HUES64 (cell line): ENCODE measurements at regions not wholly inside any gene's neighbourhood (a gene's known extent, or its start where the extent isn't known, plus 50 kb on each side); places are given as distances from the start of the nearest gene placed in this dataset.

Source experiments
- H3K27ac ChIP-seq: 2 replicates; pipeline ENCODE4 v1.7.0; 2013; ENCODE audit warnings: low read depth, low read length, inconsistent platforms
- H3K27me3 ChIP-seq: 2 replicates; pipeline ENCODE4 v1.6.1; 2013; ENCODE audit warnings: mild to moderate bottlenecking, low read length; ENCODE audit not compliant: insufficient read depth
- H3K36me3 ChIP-seq: 2 replicates; pipeline ENCODE4 v1.6.1; 2013; ENCODE audit warnings: mild to moderate bottlenecking, low read length; ENCODE audit not compliant: insufficient read depth
- H3K4me1 ChIP-seq: 2 replicates; pipeline ENCODE4 v1.6.1; 2013; ENCODE audit warnings: mild to moderate bottlenecking, low read length, moderate library complexity; ENCODE audit not compliant: insufficient read depth
- H3K4me3 ChIP-seq: 2 replicates; pipeline ENCODE4 v1.5.1; 2013; ENCODE audit warnings: mild to moderate bottlenecking, low read length, moderate library complexity
- H3K9ac ChIP-seq: 2 replicates; pipeline ENCODE4 v1.6.1; 2013; ENCODE audit warnings: mild to moderate bottlenecking, low read depth, low read length
- H3K9me3 ChIP-seq: 2 replicates; pipeline ENCODE4 v1.6.1; 2013; ENCODE audit warnings: low read depth, low read length; ENCODE audit not compliant: insufficient read depth
- WGBS: fragments of 150-250, 120-280 bp; methylation state at CpG from one replicate; pipeline ENCODE4 v1.1.7; 2013; ENCODE audit warnings: missing lambda C conversion rate; 5-methylcytosine and 5-hydroxymethylcytosine counted together

- Histone ChIP-seq H3K27ac (no peak overlapping the region), H3K4me3 (no peak overlapping the region), H3K27me3 (no peaks in the 10 kb centered on the region), H3K9ac (no peak overlapping the region), H3K36me3 (no peaks in the 10 kb centered on the region), H3K4me1 (no peaks in the 10 kb centered on the region), H3K9me3 (no peaks in the 10 kb centered on the region)
- 94% methylated on average over 2 of the region's 2 CpGs for WGBS
Observed at GRCh38 chr7:47204709-47205108, 377.2 kb downstream of the TNS3 start.

DNA sequence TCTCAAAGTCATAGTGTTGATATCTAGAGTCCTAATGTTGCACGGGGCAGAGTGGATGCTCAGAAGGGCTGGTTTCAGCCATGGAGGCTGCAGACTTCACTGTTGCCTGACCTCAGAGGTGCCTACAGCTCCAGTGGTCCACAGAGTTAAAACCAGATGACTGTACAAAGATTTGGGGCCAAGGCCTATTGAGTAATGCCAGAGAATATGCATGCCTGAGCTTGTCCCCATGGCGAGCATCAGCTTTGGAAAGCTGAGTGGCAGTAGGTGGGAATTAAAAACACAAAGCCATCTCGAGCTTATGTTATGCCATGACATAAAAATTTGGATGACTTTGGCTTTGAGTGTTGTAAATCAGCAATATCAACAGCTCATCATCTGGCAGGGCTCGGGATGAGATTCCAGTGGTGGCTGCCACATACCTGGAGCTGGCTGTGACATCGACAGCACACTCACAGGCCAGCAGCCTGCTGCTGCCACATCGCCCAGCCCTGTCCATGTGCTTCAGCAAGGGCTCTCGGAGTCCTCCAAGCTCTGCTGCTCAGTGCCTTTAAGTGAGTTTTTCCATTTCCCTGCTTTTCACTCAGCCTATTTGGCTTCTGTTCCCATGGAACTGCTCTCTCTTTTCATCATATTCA, 379.6 kb downstream of the TNS3 start:
- no peak overlapping the region for H3K27ac ChIP-seq
- H3K27me3 ChIP-seq: no peaks in the 10 kb centered on the region
- no peaks in the 10 kb centered on the region for H3K4me1 ChIP-seq
- WGBS: 90% methylated on average over 7 of the region's 7 CpGs
- H3K9me3 ChIP-seq: no peaks in the 10 kb centered on the region
- H3K36me3 ChIP-seq: no peaks in the 10 kb centered on the region
- H3K4me3 ChIP-seq: no peak overlapping the region
- H3K9ac ChIP-seq: no peak overlapping the region

GRCh38 chr7:47198159-47198558, 383.8 kb downstream of the TNS3 start:
- H3K4me3 ChIP-seq: no peak overlapping the region
- H3K4me1 ChIP-seq: no peaks in the 10 kb centered on the region
- H3K27me3 ChIP-seq: no peaks in the 10 kb centered on the region
- H3K36me3 ChIP-seq: no peaks in the 10 kb centered on the region
- H3K9ac ChIP-seq: no peak overlapping the region
- H3K9me3 ChIP-seq: no peaks in the 10 kb centered on the region
- 96% methylated on average over 1 of the region's 1 CpG for WGBS
- no peak overlapping the region for H3K27ac ChIP-seq

DNA sequence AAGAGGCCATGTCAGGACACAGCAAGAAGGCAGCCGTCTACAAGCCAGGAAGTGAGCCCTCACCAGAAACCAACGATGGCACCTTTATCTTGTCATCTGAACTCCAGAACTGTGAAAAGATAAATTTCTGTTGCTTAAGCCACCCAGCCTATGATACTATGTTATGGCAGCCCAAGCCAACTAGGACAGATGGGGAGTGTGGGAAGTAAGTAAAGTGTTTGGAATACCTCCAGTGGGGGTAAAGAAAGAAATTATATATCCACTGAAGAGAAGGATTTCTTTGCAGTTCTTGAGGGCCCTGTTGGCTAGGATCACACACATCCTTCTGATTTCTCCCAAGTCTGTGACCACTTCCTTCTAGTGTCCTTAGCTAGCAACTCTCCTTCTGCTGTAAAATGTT, 384.4 kb downstream of the TNS3 start:
- Histone ChIP-seq H3K36me3 (no peaks in the 10 kb centered on the region), H3K9ac (no peak overlapping the region), H3K27ac (no peak overlapping the region), H3K27me3 (no peaks in the 10 kb centered on the region), H3K9me3 (no peaks in the 10 kb centered on the region), H3K4me3 (no peak overlapping the region), H3K4me1 (no peaks in the 10 kb centered on the region)
- 93% methylated on average over 2 of the region's 2 CpGs for WGBS

DNA sequence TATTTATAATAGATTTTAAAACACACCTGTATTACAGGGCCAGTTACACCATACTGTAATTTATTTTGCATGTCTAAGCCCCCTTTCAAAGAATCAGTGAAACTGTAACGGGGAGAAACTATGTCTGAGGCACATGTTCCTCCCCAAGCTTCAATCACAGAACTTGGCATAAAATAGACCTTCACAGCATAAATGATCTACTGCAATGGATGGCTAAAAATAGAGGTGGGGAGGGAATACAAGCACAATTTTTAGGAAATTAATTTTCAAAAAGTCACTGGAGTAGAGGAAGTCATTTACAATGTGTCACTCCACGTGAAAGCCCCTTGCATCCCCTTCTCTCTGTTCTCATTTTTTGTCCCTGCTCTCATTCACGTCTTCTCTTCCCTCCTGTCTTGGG, 385.2 kb downstream of the TNS3 start:
- no peaks in the 10 kb centered on the region for H3K4me1 ChIP-seq
- no peaks in the 10 kb centered on the region for H3K9me3 ChIP-seq
- H3K4me3 ChIP-seq: no peak overlapping the region
- H3K9ac ChIP-seq: no peak overlapping the region
- no peaks in the 10 kb centered on the region for H3K36me3 ChIP-seq
- H3K27ac ChIP-seq: no peak overlapping the region
- WGBS: 91% methylated on average over 3 of the region's 3 CpGs
- no peaks in the 10 kb centered on the region for H3K27me3 ChIP-seq

GRCh38 chr7:47196106-47196645, 385.7 kb downstream of the TNS3 start:
- Histone ChIP-seq H3K36me3 (no peaks in the 10 kb centered on the region), H3K27ac (no peak overlapping the region), H3K9me3 (no peaks in the 10 kb centered on the region), H3K9ac (no peak overlapping the region), H3K27me3 (no peaks in the 10 kb centered on the region), H3K4me1 (no peaks in the 10 kb centered on the region), H3K4me3 (no peak overlapping the region)
- 100% methylated on average over 3 of the region's 3 CpGs for WGBS

DNA sequence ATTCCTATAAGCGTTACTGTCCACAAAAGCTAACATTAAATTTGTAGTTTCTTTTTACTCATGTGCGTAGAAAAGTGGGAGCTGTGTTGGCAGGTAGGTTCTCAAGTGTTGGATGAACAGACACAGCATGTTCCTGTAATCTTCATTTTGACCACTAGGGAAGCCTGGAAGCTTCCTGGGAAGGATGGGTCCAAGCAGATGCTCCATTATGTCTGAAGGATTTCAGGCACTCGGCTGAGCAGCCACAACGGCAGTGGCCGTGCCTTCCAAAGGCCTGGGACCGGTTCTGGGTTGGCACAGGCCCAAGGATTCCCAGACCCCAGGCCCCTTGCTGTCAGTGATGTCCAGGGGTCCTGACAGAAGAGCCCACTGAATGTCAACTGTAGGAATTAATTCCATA, 386.3 kb downstream of the TNS3 start:
- Histone ChIP-seq H3K9ac (no peak overlapping the region), H3K27ac (no peak overlapping the region), H3K9me3 (no peaks in the 10 kb centered on the region), H3K4me1 (no peaks in the 10 kb centered on the region), H3K4me3 (no peak overlapping the region), H3K36me3 (no peaks in the 10 kb centered on the region), H3K27me3 (no peaks in the 10 kb centered on the region)
- WGBS: 88% methylated on average over 6 of the region's 6 CpGs

DNA sequence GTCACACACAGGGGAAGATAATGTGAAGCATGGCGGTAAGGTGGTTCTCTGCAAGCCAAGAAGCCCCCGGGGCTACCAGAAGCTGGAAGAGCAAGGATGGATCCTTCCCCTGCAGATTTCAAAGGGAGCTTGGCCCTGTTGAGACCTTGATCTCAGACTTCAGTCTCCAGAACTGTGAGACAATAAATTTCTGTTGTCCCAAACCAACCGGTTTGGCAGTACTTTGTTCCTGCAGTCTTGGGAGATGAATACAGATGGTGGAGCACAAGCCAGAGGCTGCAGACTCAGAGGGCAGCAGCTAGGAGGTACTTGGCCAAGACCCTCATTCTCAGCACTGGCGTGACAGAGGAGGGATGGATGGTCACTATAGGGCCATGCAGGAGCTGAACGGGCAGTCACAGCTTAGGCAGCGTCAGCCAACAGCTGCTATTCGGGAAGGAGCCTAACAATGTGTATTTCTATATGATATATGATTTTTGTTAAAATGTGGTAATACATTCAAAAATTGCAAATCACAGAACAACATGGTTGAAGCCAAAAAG, 387.3 kb downstream of the TNS3 start:
- H3K27me3 ChIP-seq: no peaks in the 10 kb centered on the region
- WGBS: 95% methylated on average over 7 of the region's 7 CpGs
- no peak overlapping the region for H3K4me3 ChIP-seq
- H3K36me3 ChIP-seq: no peaks in the 10 kb centered on the region
- H3K27ac ChIP-seq: no peak overlapping the region
- no peaks in the 10 kb centered on the region for H3K9me3 ChIP-seq
- no peaks in the 10 kb centered on the region for H3K4me1 ChIP-seq
- H3K9ac ChIP-seq: no peak overlapping the region

DNA sequence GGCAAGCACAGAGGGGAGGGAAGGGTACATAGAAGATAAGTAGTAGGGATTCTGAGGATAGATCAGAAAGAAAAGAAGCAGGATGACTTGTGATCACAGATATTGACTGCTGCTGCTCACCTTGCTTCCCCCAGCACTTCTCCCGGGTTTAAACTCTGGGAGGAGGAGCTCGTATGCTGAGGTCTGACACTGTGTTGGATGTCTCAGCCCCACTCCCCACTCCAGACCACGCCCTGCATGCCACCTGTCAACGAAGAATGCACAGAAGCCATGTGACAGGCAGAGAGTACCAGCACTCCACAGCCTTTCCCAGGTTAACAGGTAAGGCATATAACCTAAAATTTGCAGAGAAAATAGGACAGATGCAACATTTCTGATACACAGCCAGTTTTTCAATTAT, 388.9 kb downstream of the TNS3 start:
- Histone ChIP-seq H3K9ac (no peak overlapping the region), H3K27me3 (no peaks in the 10 kb centered on the region), H3K27ac (no peak overlapping the region), H3K4me3 (no peak overlapping the region), H3K9me3 (no peaks in the 10 kb centered on the region), H3K36me3 (no peaks in the 10 kb centered on the region), H3K4me1 (no peaks in the 10 kb centered on the region)
- WGBS: 77% methylated on average over 4 of the region's 4 CpGs

GRCh38 chr7:47191876-47192291, 390.0 kb downstream of the TNS3 start:
- Histone ChIP-seq H3K9ac (no peak overlapping the region), H3K27me3 (no peaks in the 10 kb centered on the region), H3K4me1 (no peaks in the 10 kb centered on the region), H3K4me3 (no peak overlapping the region), H3K36me3 (no peaks in the 10 kb centered on the region), H3K9me3 (no peaks in the 10 kb centered on the region), H3K27ac (no peak overlapping the region)
- WGBS: 92% methylated on average over 9 of the region's 9 CpGs

- Histone ChIP-seq H3K36me3 (no peaks in the 10 kb centered on the region), H3K9me3 (no peaks in the 10 kb centered on the region), H3K4me1 (no peaks in the 10 kb centered on the region), H3K27me3 (no peaks in the 10 kb centered on the region), H3K4me3 (no peak overlapping the region), H3K9ac (no peak overlapping the region), H3K27ac (no peak overlapping the region)
- 85% methylated on average over 2 of the region's 2 CpGs for WGBS
Observed at GRCh38 chr7:47191316-47191715, 390.6 kb downstream of the TNS3 start.

- Histone ChIP-seq H3K36me3 (no peaks in the 10 kb centered on the region), H3K4me1 (no peaks in the 10 kb centered on the region), H3K4me3 (no peak overlapping the region), H3K9me3 (no peaks in the 10 kb centered on the region), H3K27ac (no peak overlapping the region), H3K9ac (no peak overlapping the region), H3K27me3 (no peaks in the 10 kb centered on the region)
- 70% methylated on average over 4 of the region's 4 CpGs for WGBS
Observed at GRCh38 chr7:47190462-47190861, 391.4 kb downstream of the TNS3 start.
